Progenitor cell of endocrine pancreas (in vitro differentiated cells): ENCODE measurements at regions not wholly inside any gene's neighbourhood (a gene's known extent, or its start where the extent isn't known, plus 50 kb on each side); places are given as distances from the start of the nearest gene placed in this dataset.

Source experiments
- DNase-seq: peaks from one replicate; pipeline ENCODE4 v3.0.0; 2021; ENCODE audit warnings: low spot score; ENCODE audit not compliant: unreplicated experiment
- H3K27ac Mint-ChIP-seq: 2 replicates; pipeline ENCODE4 v1.8.0; 2021; ENCODE audit warnings: mild to moderate bottlenecking, moderate library complexity, mixed read lengths
- H3K27me3 Mint-ChIP-seq: 2 replicates; pipeline ENCODE4 v1.8.0; 2021; ENCODE audit warnings: mixed read lengths
- H3K36me3 Mint-ChIP-seq: 2 replicates; pipeline ENCODE4 v1.8.0; 2022; ENCODE audit warnings: mixed read lengths; ENCODE audit not compliant: insufficient read depth
- H3K4me1 Mint-ChIP-seq: 2 replicates; pipeline ENCODE4 v1.8.0; 2021; ENCODE audit warnings: low read depth, mixed read lengths
- H3K4me3 Mint-ChIP-seq: 2 replicates; pipeline ENCODE4 v1.8.0; 2021; ENCODE audit warnings: low read depth, mild to moderate bottlenecking, moderate library complexity, mixed read lengths
- H3K9me3 Mint-ChIP-seq: 2 replicates; pipeline ENCODE4 v1.8.0; 2021; ENCODE audit warnings: low read depth, mixed read lengths
- CTCF ChIP-seq: fragments of 200-600 bp; sonication (generic); IDR thresholded peaks from one replicate; pipeline ENCODE4 v1.5.0; 2021; ENCODE audit warnings: antibody characterized with exemption, mild to moderate bottlenecking; ENCODE audit not compliant: unreplicated experiment

GRCh38 chr1:59126366-59126765, 170.5 kb upstream of the FGGY start:
- H3K36me3 Mint-ChIP-seq, result no peaks in the 10 kb centered on the region
- H3K9me3 Mint-ChIP-seq, result peaks cover 5% of the 10 kb centered on the region
- no peak overlapping the region for H3K27ac Mint-ChIP-seq
- no peak overlapping the region for H3K4me3 Mint-ChIP-seq
- peaks cover 2% of the 10 kb centered on the region for H3K4me1 Mint-ChIP-seq
- TF ChIP-seq CTCF, result no peak
- peaks cover 3% of the 10 kb centered on the region for H3K27me3 Mint-ChIP-seq
- DNase-seq, result no peak

- H3K4me3 Mint-ChIP-seq, result no peak overlapping the region
- peaks cover 15% of the 10 kb centered on the region for H3K4me1 Mint-ChIP-seq
- no peak for TF ChIP-seq CTCF
- peaks cover 3% of the 10 kb centered on the region for H3K27me3 Mint-ChIP-seq
- no peaks in the 10 kb centered on the region for H3K36me3 Mint-ChIP-seq
- no peak for DNase-seq
- H3K9me3 Mint-ChIP-seq, result peaks cover 5% of the 10 kb centered on the region
- H3K27ac Mint-ChIP-seq, result no peak overlapping the region
Observed at GRCh38 chr1:59128239-59128736, 168.6 kb upstream of the FGGY start.

- Mint-ChIP-seq H3K27me3 (peaks cover 3% of the 10 kb centered on the region), H3K4me3 (no peak overlapping the region), H3K36me3 (no peaks in the 10 kb centered on the region), H3K9me3 (peaks cover 8% of the 10 kb centered on the region), H3K4me1 (peaks cover 20% of the 10 kb centered on the region), H3K27ac (no peak overlapping the region)
- no peak for TF ChIP-seq CTCF
- no peak for DNase-seq
Observed at GRCh38 chr1:59128784-59129227, 168.1 kb upstream of the FGGY start.

GRCh38 chr1:59132295-59132694, 164.6 kb upstream of the FGGY start:
- peaks cover 24% of the 10 kb centered on the region for H3K4me1 Mint-ChIP-seq
- no peaks in the 10 kb centered on the region for H3K36me3 Mint-ChIP-seq
- DNase-seq, result no peak
- H3K27ac Mint-ChIP-seq, result peak overlapping the region; percentile 13
- H3K9me3 Mint-ChIP-seq, result peaks cover 4% of the 10 kb centered on the region
- no peak overlapping the region for H3K4me3 Mint-ChIP-seq
- H3K27me3 Mint-ChIP-seq, result no peaks in the 10 kb centered on the region
- TF ChIP-seq CTCF, result no peak

GRCh38 chr1:59133997-59134396, 162.9 kb upstream of the FGGY start:
- DNase-seq, result no peak
- no peak for TF ChIP-seq CTCF
- H3K27me3 Mint-ChIP-seq, result no peaks in the 10 kb centered on the region
- H3K4me1 Mint-ChIP-seq, result peaks cover 23% of the 10 kb centered on the region
- H3K36me3 Mint-ChIP-seq, result no peaks in the 10 kb centered on the region
- H3K27ac Mint-ChIP-seq, result no peak overlapping the region
- peaks cover 4% of the 10 kb centered on the region for H3K9me3 Mint-ChIP-seq
- no peak overlapping the region for H3K4me3 Mint-ChIP-seq
